Astrocyte (in vitro differentiated cells and primary cell): ENCODE measurements at regions not wholly inside any gene's neighbourhood (a gene's known extent, or its start where the extent isn't known, plus 50 kb on each side); places are given as distances from the start of the nearest gene placed in this dataset.

Experiments
- DNase-seq: peaks from one replicate; pipeline ENCODE4 v3.0.0-alpha.2; 2010; ENCODE audit warnings: low read depth
- FAIRE-seq: peaks from 2 replicates; lab custom pipeline; 2011; peaks lifted over from hg19 to GRCh38; lab: Jason Lieb, UNC
- H2AFZ ChIP-seq: 2 replicates; pipeline ENCODE4 v1.6.0; 2012; ENCODE audit warnings: low read depth, low read length, inconsistent platforms
- H3K27ac ChIP-seq: 2 replicates; pipeline ENCODE4 v1.5.1; 2011; ENCODE audit warnings: low read depth, low read length, inconsistent platforms
- H3K27me3 ChIP-seq: 2 replicates; pipeline ENCODE4 v1.6.0; 2011; ENCODE audit warnings: low read length, inconsistent platforms; ENCODE audit not compliant: insufficient read depth
- H3K36me3 ChIP-seq: 2 replicates; pipeline ENCODE4 v1.5.1; 2011; ENCODE audit warnings: low read length, inconsistent platforms; ENCODE audit not compliant: insufficient read depth
- H3K4me1 ChIP-seq: 2 replicates; pipeline ENCODE4 v1.5.1; 2011; ENCODE audit warnings: low read length, inconsistent platforms; ENCODE audit not compliant: insufficient read depth
- H3K4me2 ChIP-seq: 2 replicates; pipeline ENCODE4 v1.6.0; 2012; ENCODE audit warnings: low read length, inconsistent platforms
- H3K4me3 ChIP-seq: 2 replicates; pipeline ENCODE4 v1.5.1; 2011; ENCODE audit warnings: low read depth, mild to moderate bottlenecking, low read length, inconsistent platforms; ENCODE audit not compliant: insufficient read depth
- H3K79me2 ChIP-seq: 2 replicates; pipeline ENCODE4 v1.6.0; 2012; ENCODE audit warnings: mild to moderate bottlenecking, low read length, inconsistent platforms; ENCODE audit not compliant: insufficient read depth
- H3K9ac ChIP-seq: 2 replicates; pipeline ENCODE4 v1.6.0; 2012; ENCODE audit warnings: mild to moderate bottlenecking, low read length, inconsistent platforms
- H3K9me3 ChIP-seq: 2 replicates; pipeline ENCODE4 v1.5.1; 2012; ENCODE audit warnings: low read depth, mild to moderate bottlenecking, low read length, inconsistent platforms; ENCODE audit not compliant: insufficient read depth
- H4K20me1 ChIP-seq: 2 replicates; pipeline ENCODE4 v1.6.0; 2012; ENCODE audit warnings: low read length, inconsistent platforms; ENCODE audit not compliant: insufficient read depth
- H3K27ac Mint-ChIP-seq: one replicate; pipeline ENCODE4 v1.8.0; 2021; ENCODE audit warnings: mild to moderate bottlenecking, mixed read lengths; ENCODE audit not compliant: unreplicated experiment
- H3K27me3 Mint-ChIP-seq: one replicate; pipeline ENCODE4 v1.8.0; 2021; ENCODE audit warnings: low read depth, mixed read lengths; ENCODE audit not compliant: unreplicated experiment
- H3K36me3 Mint-ChIP-seq: one replicate; pipeline ENCODE4 v1.8.0; 2021; ENCODE audit warnings: low read depth, mixed read lengths; ENCODE audit not compliant: unreplicated experiment
- H3K4me1 Mint-ChIP-seq: one replicate; pipeline ENCODE4 v1.8.0; 2021; ENCODE audit warnings: low read depth, mixed read lengths; ENCODE audit not compliant: unreplicated experiment
- H3K4me3 Mint-ChIP-seq: one replicate; pipeline ENCODE4 v1.8.0; 2021; ENCODE audit warnings: mild to moderate bottlenecking, moderate library complexity, mixed read lengths; ENCODE audit not compliant: unreplicated experiment
- H3K9me3 Mint-ChIP-seq: one replicate; pipeline ENCODE4 v1.8.0; 2021; ENCODE audit warnings: mild to moderate bottlenecking, mixed read lengths; ENCODE audit not compliant: unreplicated experiment
- CTCF ChIP-seq: IDR thresholded peaks from 2 replicates; pipeline ENCODE4 v1.5.1; 2011; ENCODE audit warnings: low read depth, mild to moderate bottlenecking, inconsistent platforms, low read length, moderate library complexity; ENCODE audit not compliant: insufficient read depth
- EZH2 ChIP-seq: IDR thresholded peaks from 2 replicates; pipeline ENCODE4 v1.6.1; 2012; ENCODE audit warnings: mild to moderate bottlenecking, low read length, inconsistent platforms; ENCODE audit not compliant: insufficient read depth

- no peaks in the 10 kb centered on the region for H3K79me2 ChIP-seq
- no peaks in the 10 kb centered on the region for H3K9me3 ChIP-seq
- Mint-ChIP-seq H3K4me3 (no peak overlapping the region), H3K27ac (no peak overlapping the region), H3K36me3 (no peaks in the 10 kb centered on the region), H3K4me1 (peaks cover 5% of the 10 kb centered on the region), H3K9me3 (no peaks in the 10 kb centered on the region), H3K27me3 (peaks cover 71% of the 10 kb centered on the region)
- H4K20me1 ChIP-seq = no peaks in the 10 kb centered on the region
- TF ChIP-seq EZH2 = peak; percentile 24
- TF ChIP-seq CTCF = no peak
- H3K4me1 ChIP-seq = no peaks in the 10 kb centered on the region
- FAIRE-seq = no peak
- no peak for DNase-seq
- no peak overlapping the region for H3K9ac ChIP-seq
- no peak overlapping the region for H2AFZ ChIP-seq
- H3K4me2 ChIP-seq = no peak overlapping the region
- no peak overlapping the region for H3K27ac ChIP-seq
- H3K36me3 ChIP-seq = no peaks in the 10 kb centered on the region
- no peak overlapping the region for H3K4me3 ChIP-seq
- H3K27me3 ChIP-seq = peaks cover 56% of the 10 kb centered on the region
Observed at GRCh38 chr5:141753143-141753970, 71.3 kb upstream of the ARAP3 start.

- peaks cover 2% of the 10 kb centered on the region for H3K36me3 Mint-ChIP-seq
- H3K4me3 Mint-ChIP-seq = no peak overlapping the region
- H3K27me3 ChIP-seq = peaks cover 39% of the 10 kb centered on the region
- H3K27ac ChIP-seq = no peak overlapping the region
- peaks cover 77% of the 10 kb centered on the region for H3K27me3 Mint-ChIP-seq
- no peaks in the 10 kb centered on the region for H3K36me3 ChIP-seq
- no peak overlapping the region for H3K9ac ChIP-seq
- H4K20me1 ChIP-seq = no peaks in the 10 kb centered on the region
- H3K9me3 Mint-ChIP-seq = no peaks in the 10 kb centered on the region
- peak; percentile 29 for DNase-seq
- no peak overlapping the region for H3K27ac Mint-ChIP-seq
- no peak for TF ChIP-seq EZH2
- no peak overlapping the region for H2AFZ ChIP-seq
- H3K4me2 ChIP-seq = no peak overlapping the region
- no peaks in the 10 kb centered on the region for H3K4me1 Mint-ChIP-seq
- no peaks in the 10 kb centered on the region for H3K4me1 ChIP-seq
- H3K79me2 ChIP-seq = no peaks in the 10 kb centered on the region
- H3K9me3 ChIP-seq = no peaks in the 10 kb centered on the region
- no peak overlapping the region for H3K4me3 ChIP-seq
- no peak for FAIRE-seq
Observed at GRCh38 chr5:141747152-141748141, 65.4 kb upstream of the ARAP3 start.

- H3K9me3 Mint-ChIP-seq = no peaks in the 10 kb centered on the region
- Histone ChIP-seq H2AFZ (no peak overlapping the region), H3K36me3 (no peaks in the 10 kb centered on the region), H3K9me3 (no peaks in the 10 kb centered on the region), H4K20me1 (no peaks in the 10 kb centered on the region), H3K27ac (no peak overlapping the region), H3K4me3 (no peak overlapping the region), H3K27me3 (peaks cover 35% of the 10 kb centered on the region), H3K9ac (no peak overlapping the region), H3K79me2 (no peaks in the 10 kb centered on the region), H3K4me1 (no peaks in the 10 kb centered on the region), H3K4me2 (no peak overlapping the region)
- no peak for DNase-seq
- no peak overlapping the region for H3K27ac Mint-ChIP-seq
- no peak for TF ChIP-seq EZH2
- TF ChIP-seq CTCF = no peak
- H3K36me3 Mint-ChIP-seq = peaks cover 2% of the 10 kb centered on the region
- no peak overlapping the region for H3K4me3 Mint-ChIP-seq
- no peaks in the 10 kb centered on the region for H3K4me1 Mint-ChIP-seq
- FAIRE-seq = no peak
- peaks cover 76% of the 10 kb centered on the region for H3K27me3 Mint-ChIP-seq
Observed at GRCh38 chr5:141746395-141746794, 64.4 kb upstream of the ARAP3 start.
